AG08396 (cell line): ENCODE measurements at regions not wholly inside any gene's neighbourhood (a gene's known extent, or its start where the extent isn't known, plus 50 kb on each side); places are given as distances from the start of the nearest gene placed in this dataset.
A peak's percentile ranks its signal among the peaks of the same experiment; 100 is the strongest.

Experiments used
- DNase-seq: peaks from one replicate; pipeline ENCODE4 v3.0.0; 2012; ENCODE audit warnings: low spot score, mixed read lengths

GRCh38 chr7:45358287-45358686 lies 200.7 kb downstream of the RAMP3 start:
- no peak for DNase-seq

- DNase-seq, result no peak
Measured at GRCh38 chr7:45359250-45359649, 201.7 kb downstream of the RAMP3 start.

GRCh38 chr7:45359776-45360175 lies 202.2 kb downstream of the RAMP3 start:
- DNase-seq, result no peak

- no peak for DNase-seq
Measured at GRCh38 chr7:45363669-45364068, 206.1 kb downstream of the RAMP3 start.

GRCh38 chr7:45365341-45365740 lies 207.8 kb downstream of the RAMP3 start:
- no peak for DNase-seq

- DNase-seq, result no peak
Measured at GRCh38 chr7:45366475-45366874, 207.7 kb upstream of the ADCY1 start.

- DNase-seq, result no peak
Measured at GRCh38 chr7:45367026-45367425, 207.1 kb upstream of the ADCY1 start.

- DNase-seq, result no peak
Measured at GRCh38 chr7:45368129-45368807, 205.9 kb upstream of the ADCY1 start.

GRCh38 chr7:45384499-45384898 lies 189.7 kb upstream of the ADCY1 start:
- DNase-seq, result peak; percentile 43

GRCh38 chr7:45387837-45388236 lies 186.3 kb upstream of the ADCY1 start:
- DNase-seq, result no peak

GRCh38 chr7:45389073-45389872 lies 184.9 kb upstream of the ADCY1 start:
- no peak for DNase-seq

- DNase-seq, result no peak
Measured at GRCh38 chr7:45390180-45390579, 184.0 kb upstream of the ADCY1 start.

GRCh38 chr7:45390731-45391130 lies 183.4 kb upstream of the ADCY1 start:
- DNase-seq, result no peak

- DNase-seq, result no peak
Measured at GRCh38 chr7:45391618-45392451, 182.3 kb upstream of the ADCY1 start.

GRCh38 chr7:45394117-45394708 lies 180.0 kb upstream of the ADCY1 start:
- no peak for DNase-seq

GRCh38 chr7:45399069-45399468 lies 175.1 kb upstream of the ADCY1 start:
- DNase-seq, result no peak

- no peak for DNase-seq
Measured at GRCh38 chr7:45400680-45401079, 173.5 kb upstream of the ADCY1 start.

GRCh38 chr7:45401155-45401554 lies 173.0 kb upstream of the ADCY1 start:
- DNase-seq, result no peak

GRCh38 chr7:45401851-45402250 lies 172.3 kb upstream of the ADCY1 start:
- no peak for DNase-seq

GRCh38 chr7:45402480-45403218 lies 171.5 kb upstream of the ADCY1 start:
- peak; percentile 60 for DNase-seq

- DNase-seq, result no peak
Measured at GRCh38 chr7:45404622-45405021, 169.5 kb upstream of the ADCY1 start.
